Ascending aorta (tissue), 2 donors: ENCODE measurements at regions not wholly inside any gene's neighbourhood (a gene's known extent, or its start where the extent isn't known, plus 50 kb on each side); places are given as distances from the start of the nearest gene placed in this dataset.

Experiments
- DNase-seq, 2 donors: peaks; one replicate each; pipeline ENCODE4 v3.0.0-alpha.2; 2019; ENCODE audit warnings: low spot score in 2 of 2
- H3K27ac ChIP-seq, 2 donors: fragments of 200-600 bp; sonication (generic); one replicate each; pipeline ENCODE4 v1.5.1; 2016 to 2017; ENCODE audit warnings: mild to moderate bottlenecking in 1 of 2
- H3K27me3 ChIP-seq: fragments of 200-600 bp; sonication (generic); one replicate; pipeline ENCODE4 v1.5.1; 2017
- H3K36me3 ChIP-seq, 2 donors: fragments of 200-600 bp; sonication (generic); one replicate each; pipeline ENCODE4 v1.5.1; 2016
- H3K4me1 ChIP-seq, 2 donors: fragments of 200-600 bp; sonication (generic); one replicate each; pipeline ENCODE4 v1.5.1; 2016 to 2017; ENCODE audit warnings: mild to moderate bottlenecking in 1 of 2
- H3K4me3 ChIP-seq, 2 donors: fragments of 200-600 bp; sonication (generic); one replicate each; pipeline ENCODE4 v1.5.1; 2016 to 2017; ENCODE audit warnings: mild to moderate bottlenecking in 1 of 2
- H3K9me3 ChIP-seq, 2 donors: fragments of 200-600 bp; sonication (generic); one replicate each; pipeline ENCODE4 v1.5.1; 2016
- intact Hi-C: fragments of 100-400 bp; cut with DNase I; formaldehyde crosslinking; loops from one replicate; pipeline ENCODE4 v1.15.1; 2023
- TF ChIP-seq, protein P1 (sequence below), 3 experiments: fragments of 200-600 bp in 2 of 3; fragments of 450-650 bp in 1 of 3; sonication (generic) in 2 of 3; IDR thresholded peaks; one replicate each; pipeline ENCODE4 v1.5.1; 2016 to 2019; ENCODE audit warnings: antibody characterized with exemption in 3 of 3, mild to moderate bottlenecking in 1 of 3, moderate library complexity in 1 of 3

DNA sequence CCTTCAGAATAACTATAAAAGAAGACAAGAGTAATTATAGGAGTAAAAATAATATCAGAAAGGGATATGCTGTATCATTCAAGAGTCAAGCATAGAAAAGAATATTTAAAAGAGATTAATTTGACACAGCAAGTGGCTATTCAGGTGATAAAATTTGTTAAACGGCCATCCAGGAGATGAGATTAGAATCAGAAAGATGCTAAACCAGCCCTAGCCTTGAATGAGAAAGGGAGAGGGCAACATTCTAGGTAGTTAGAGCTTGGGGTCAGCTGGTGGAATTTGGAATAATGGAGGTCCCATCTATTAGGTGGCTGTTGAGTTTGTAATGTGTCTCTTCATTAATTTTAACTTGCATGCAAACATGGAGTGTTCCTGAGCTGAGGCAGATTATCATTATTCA, 350.5 kb upstream of the PABPC4L start:
- peaks cover 6 to 14% of the 10 kb centered on the region in 2 donors for H3K9me3 ChIP-seq

DNA sequence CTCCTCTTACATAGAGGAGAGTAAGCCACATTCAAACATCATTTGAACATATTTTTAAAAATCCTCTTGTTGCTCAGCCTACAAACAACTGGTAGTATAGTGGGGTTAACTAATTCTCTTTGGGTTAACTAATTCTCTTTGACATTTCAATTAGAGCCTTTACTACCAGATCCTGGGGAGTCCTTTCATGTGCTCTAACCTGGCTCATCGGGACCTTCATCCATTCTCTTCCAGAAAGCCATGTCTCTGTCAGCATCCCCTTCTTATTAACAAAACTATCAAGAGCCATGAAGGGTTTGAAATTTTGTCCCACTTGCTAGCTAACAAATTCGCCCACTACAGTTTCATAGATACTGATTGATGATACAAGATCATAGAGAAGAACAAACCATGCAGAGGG, 349.8 kb upstream of the PABPC4L start:
- peaks cover 6 to 16% of the 10 kb centered on the region in 2 donors for H3K9me3 ChIP-seq
- TF ChIP-seq, protein P1, sequence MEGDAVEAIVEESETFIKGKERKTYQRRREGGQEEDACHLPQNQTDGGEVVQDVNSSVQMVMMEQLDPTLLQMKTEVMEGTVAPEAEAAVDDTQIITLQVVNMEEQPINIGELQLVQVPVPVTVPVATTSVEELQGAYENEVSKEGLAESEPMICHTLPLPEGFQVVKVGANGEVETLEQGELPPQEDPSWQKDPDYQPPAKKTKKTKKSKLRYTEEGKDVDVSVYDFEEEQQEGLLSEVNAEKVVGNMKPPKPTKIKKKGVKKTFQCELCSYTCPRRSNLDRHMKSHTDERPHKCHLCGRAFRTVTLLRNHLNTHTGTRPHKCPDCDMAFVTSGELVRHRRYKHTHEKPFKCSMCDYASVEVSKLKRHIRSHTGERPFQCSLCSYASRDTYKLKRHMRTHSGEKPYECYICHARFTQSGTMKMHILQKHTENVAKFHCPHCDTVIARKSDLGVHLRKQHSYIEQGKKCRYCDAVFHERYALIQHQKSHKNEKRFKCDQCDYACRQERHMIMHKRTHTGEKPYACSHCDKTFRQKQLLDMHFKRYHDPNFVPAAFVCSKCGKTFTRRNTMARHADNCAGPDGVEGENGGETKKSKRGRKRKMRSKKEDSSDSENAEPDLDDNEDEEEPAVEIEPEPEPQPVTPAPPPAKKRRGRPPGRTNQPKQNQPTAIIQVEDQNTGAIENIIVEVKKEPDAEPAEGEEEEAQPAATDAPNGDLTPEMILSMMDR (IDR thresholded peaks at IDR 0.05): no peak
- no peak overlapping the region for H3K4me3 ChIP-seq
- intact Hi-C loops: no loop called here
- no peak overlapping the region for H3K27ac ChIP-seq
- no peaks in the 10 kb centered on the region for H3K4me1 ChIP-seq
- DNase-seq: no peak
- no peaks in the 10 kb centered on the region for H3K36me3 ChIP-seq
- no peaks in the 10 kb centered on the region for H3K27me3 ChIP-seq

More for the DNA sequence above, 350.5 kb upstream of the PABPC4L start:
- no peak for DNase-seq
- Histone ChIP-seq H3K27ac (no peak overlapping the region), H3K4me3 (no peak overlapping the region), H3K4me1 (no peaks in the 10 kb centered on the region), H3K36me3 (no peaks in the 10 kb centered on the region), H3K27me3 (no peaks in the 10 kb centered on the region)
- intact Hi-C loops: no loop called here
- TF ChIP-seq, protein P1 (IDR thresholded peaks at IDR 0.05): no peak

- DNase-seq: no peak
- no peaks in the 10 kb centered on the region for H3K27me3 ChIP-seq
- no peak overlapping the region for H3K27ac ChIP-seq
- no peaks in the 10 kb centered on the region for H3K4me1 ChIP-seq
- H3K36me3 ChIP-seq: no peaks in the 10 kb centered on the region
- TF ChIP-seq, protein P1 (IDR thresholded peaks at IDR 0.05): no peak
- H3K9me3 ChIP-seq: peaks cover 6 to 16% of the 10 kb centered on the region in 2 donors
- no peak overlapping the region for H3K4me3 ChIP-seq
- intact Hi-C loops: no loop called here
These were observed 346.6 kb upstream of the PABPC4L start for GRCh38 chr4:134548052-134548628.

- Histone ChIP-seq H3K27me3 (no peaks in the 10 kb centered on the region), H3K27ac (no peak overlapping the region), H3K36me3 (no peaks in the 10 kb centered on the region), H3K4me3 (no peak overlapping the region), H3K4me1 (no peaks in the 10 kb centered on the region), H3K9me3 (peaks cover 6 to 16% of the 10 kb centered on the region in 2 donors)
- no peak for DNase-seq
- TF ChIP-seq, protein P1 (IDR thresholded peaks at IDR 0.05): no peak
- intact Hi-C loops: no loop called here
These were observed 344.7 kb upstream of the PABPC4L start for GRCh38 chr4:134546279-134546678.

DNA sequence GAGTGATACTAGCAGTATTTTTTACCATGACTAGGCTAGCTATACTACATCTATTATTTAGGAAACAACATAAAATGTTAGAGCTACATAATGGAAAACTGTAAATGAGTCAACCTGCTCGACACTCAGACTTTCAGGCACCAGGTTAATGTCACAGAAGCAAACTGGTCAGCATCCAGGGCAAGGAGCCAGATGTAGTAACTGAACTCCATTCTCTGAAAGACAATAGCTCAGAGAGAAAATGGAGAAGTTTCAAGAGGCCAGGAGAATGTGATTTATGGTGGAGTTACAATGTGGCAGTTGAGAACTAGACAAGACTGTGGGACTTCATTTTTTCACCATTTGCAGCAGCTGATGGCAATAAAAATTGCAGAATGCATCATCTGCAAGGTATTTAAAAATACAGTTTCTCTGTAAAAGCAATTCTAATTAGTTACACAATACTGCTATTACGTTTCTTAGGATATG, 342.7 kb upstream of the PABPC4L start:
- intact Hi-C loops: no loop called here
- TF ChIP-seq, protein P1 (IDR thresholded peaks at IDR 0.05): no peak
- Histone ChIP-seq H3K27ac (no peak overlapping the region), H3K27me3 (no peaks in the 10 kb centered on the region), H3K4me1 (no peaks in the 10 kb centered on the region), H3K36me3 (no peaks in the 10 kb centered on the region), H3K9me3 (peaks cover 6 to 16% of the 10 kb centered on the region in 2 donors), H3K4me3 (no peak overlapping the region)
- DNase-seq: no peak

DNA sequence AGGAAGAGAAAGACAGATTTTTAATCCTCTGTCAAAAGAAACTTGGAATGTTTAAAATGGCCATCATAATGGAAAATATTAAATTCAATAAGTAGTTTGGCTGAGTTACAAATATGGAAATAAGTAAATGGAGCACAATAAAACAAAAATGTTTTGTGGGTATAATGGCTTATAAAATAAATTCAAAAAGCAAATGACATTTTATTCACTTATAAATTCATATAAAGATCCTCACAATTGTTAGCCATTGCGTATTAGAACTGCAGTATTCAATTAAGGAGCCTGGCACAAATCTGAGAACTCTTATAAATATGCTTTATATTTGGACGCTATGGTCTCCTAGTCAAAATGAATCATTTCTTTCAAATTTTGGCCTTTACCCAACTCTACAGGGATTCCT, 339.0 kb upstream of the PABPC4L start:
- TF ChIP-seq, protein P1 (IDR thresholded peaks at IDR 0.05): no peak
- Histone ChIP-seq H3K27me3 (no peaks in the 10 kb centered on the region), H3K27ac (no peak overlapping the region), H3K4me3 (no peak overlapping the region), H3K4me1 (no peaks in the 10 kb centered on the region), H3K36me3 (no peaks in the 10 kb centered on the region), H3K9me3 (no peaks in the 10 kb centered on the region)
- DNase-seq: no peak
- intact Hi-C loops: no loop called here
